HEK293T (cell line): ENCODE measurements at regions not wholly inside any gene's neighbourhood (a gene's known extent, or its start where the extent isn't known, plus 50 kb on each side); places are given as distances from the start of the nearest gene placed in this dataset.

Experiments used
- ARNT ChIP-seq: fragments of 450-650 bp; IDR thresholded peaks from 2 replicates; pipeline ENCODE4 v1.6.1; 2017; ENCODE audit warnings: mild to moderate bottlenecking
- BHLHE40 ChIP-seq: fragments of 450-650 bp; IDR thresholded peaks from 2 replicates; pipeline ENCODE4 v1.6.1; 2016; ENCODE audit warnings: mild to moderate bottlenecking, moderate library complexity, borderline replicate concordance
- ELF4 ChIP-seq: fragments of 450-650 bp; IDR thresholded peaks from 2 replicates; pipeline ENCODE4 v1.6.1; 2017; ENCODE audit warnings: antibody characterized with exemption
- FOXM1 ChIP-seq: fragments of 450-650 bp; IDR thresholded peaks from 2 replicates; pipeline ENCODE4 v1.6.1; 2017; ENCODE audit warnings: mild to moderate bottlenecking, borderline replicate concordance
- HDGF ChIP-seq: fragments of 450-650 bp; IDR thresholded peaks from 2 replicates; pipeline ENCODE4 v1.6.1; 2017; ENCODE audit warnings: antibody characterized with exemption, borderline replicate concordance
- L3MBTL2 ChIP-seq: fragments of 450-650 bp; conservative IDR thresholded peaks from 2 replicates; pipeline ENCODE4 v1.6.1; 2016; ENCODE audit warnings: mild to moderate bottlenecking
- NFRKB ChIP-seq: fragments of 450-650 bp; IDR thresholded peaks from 2 replicates; pipeline ENCODE4 v1.6.1; 2016; ENCODE audit warnings: mild to moderate bottlenecking, moderate library complexity
- SP1 ChIP-seq: fragments of 450-650 bp; IDR thresholded peaks from 2 replicates; pipeline ENCODE4 v1.6.1; 2017
- SUZ12 ChIP-seq: fragments of 450-650 bp; IDR thresholded peaks from 2 replicates; pipeline ENCODE4 v1.6.1; 2016; ENCODE audit warnings: mild to moderate bottlenecking
- TARDBP ChIP-seq: fragments of 450-650 bp; IDR thresholded peaks from 2 replicates; pipeline ENCODE4 v1.6.1; 2016
- TF ChIP-seq, protein P1 (sequence below): fragments of 450-650 bp; IDR thresholded peaks from 2 replicates; pipeline ENCODE4 v1.6.1; 2016

DNA sequence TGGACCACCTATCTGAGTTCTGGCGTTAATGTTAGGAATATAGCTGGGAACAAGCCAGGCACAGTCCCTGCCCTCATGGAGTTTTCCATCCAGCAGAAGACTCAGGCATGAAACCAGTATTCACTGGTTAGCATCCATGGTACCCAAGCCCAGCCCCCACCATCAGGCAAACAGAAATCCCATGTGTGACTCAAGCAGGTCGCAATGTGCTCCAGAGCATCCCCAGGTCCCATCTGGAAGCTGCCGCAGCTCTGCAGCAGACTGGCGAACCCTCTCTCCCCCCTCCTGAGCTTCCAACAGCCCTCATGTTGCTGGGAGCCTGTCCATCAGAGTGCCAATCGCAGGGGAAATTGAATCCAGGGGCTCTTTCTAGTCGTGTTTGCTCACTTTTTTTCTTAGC, 174.2 kb downstream of the RRAGC start:
- no peak for TF ChIP-seq SP1
- TF ChIP-seq NFRKB = no peak
- no peak for TF ChIP-seq BHLHE40
- TF ChIP-seq TARDBP = no peak
- TF ChIP-seq L3MBTL2 = no peak
- TF ChIP-seq HDGF = no peak
- no peak for TF ChIP-seq SUZ12
- no peak for TF ChIP-seq ARNT
- no peak for TF ChIP-seq FOXM1
- TF ChIP-seq ELF4 = no peak
- TF ChIP-seq, protein P1, sequence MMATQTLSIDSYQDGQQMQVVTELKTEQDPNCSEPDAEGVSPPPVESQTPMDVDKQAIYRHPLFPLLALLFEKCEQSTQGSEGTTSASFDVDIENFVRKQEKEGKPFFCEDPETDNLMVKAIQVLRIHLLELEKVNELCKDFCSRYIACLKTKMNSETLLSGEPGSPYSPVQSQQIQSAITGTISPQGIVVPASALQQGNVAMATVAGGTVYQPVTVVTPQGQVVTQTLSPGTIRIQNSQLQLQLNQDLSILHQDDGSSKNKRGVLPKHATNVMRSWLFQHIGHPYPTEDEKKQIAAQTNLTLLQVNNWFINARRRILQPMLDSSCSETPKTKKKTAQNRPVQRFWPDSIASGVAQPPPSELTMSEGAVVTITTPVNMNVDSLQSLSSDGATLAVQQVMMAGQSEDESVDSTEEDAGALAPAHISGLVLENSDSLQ = no peak
